ENCODE measurements at regions not wholly inside any gene's neighbourhood (a gene's known extent, or its start where the extent isn't known, plus 50 kb on each side); places are given as distances from the start of the nearest gene placed in this dataset.

- no CpG with 5 or more reads among the region's 2 CpGs for WGBS, 2 donors (ENCODE audit: extremely low coverage in 2 of 2, insufficient read length in 2 of 2, insufficient replicate concordance in 1 of 2)
- Histone ChIP-seq H2AFZ (ENCODE audit: low read length) (no peak overlapping the region), H3K27me3 (ENCODE audit: control insufficient read depth in 3 of 3, insufficient read depth in 3 of 3, low read depth in 1 of 3, low read length in 3 of 3) (no peaks in the 10 kb centered on the region)
These were observed 495.1 kb upstream of the MEX3C start for GRCh38 chr18:51692612-51693011.

GRCh38 chr18:51711298-51711889, 513.9 kb upstream of the MEX3C start:
- Histone ChIP-seq H3K27ac (replicated peaks; ENCODE audit: low read length) (no peak overlapping the region), H2BK12ac (ENCODE audit: low read length) (no peak overlapping the region), H3K4me2 (ENCODE audit: insufficient read depth, low read length, poor library complexity, severe bottlenecking) (no peak overlapping the region), H3K27me3 (ENCODE audit: control insufficient read depth in 3 of 3, insufficient read depth in 3 of 3, low read depth in 1 of 3, low read length in 3 of 3) (no peaks in the 10 kb centered on the region), H4K91ac (ENCODE audit: low read depth, low read length, poor library complexity) (no peak overlapping the region), H3K4me1 (ENCODE audit: control insufficient read depth in 2 of 2, insufficient read depth in 1 of 2, low read depth in 1 of 2, low read length in 2 of 2) (peaks cover 0 to 2% of the 10 kb centered on the region in 2 donors), H3K14ac (ENCODE audit: low read length) (no peak overlapping the region), H3K36me3 (replicated peaks in 1 of 2; ENCODE audit: control insufficient read depth in 2 of 2, insufficient read depth in 2 of 2, low read length in 2 of 2) (no peaks in the 10 kb centered on the region), H4K8ac (ENCODE audit: low read depth, low read length) (no peak overlapping the region), H3K9me3 (replicated peaks in 1 of 2; ENCODE audit: control insufficient read depth in 2 of 2, insufficient read depth in 1 of 2, low read depth in 1 of 2, low read length in 2 of 2) (peaks cover 3 to 6% of the 10 kb centered on the region in 2 donors), H2BK15ac (ENCODE audit: low read length) (no peak overlapping the region), H3K4me3 (ENCODE audit: low read length in 2 of 2) (no peak overlapping the region), H3K4ac (ENCODE audit: low read length) (no peak overlapping the region), H3K18ac (ENCODE audit: low read length) (no peak overlapping the region), H2AK5ac (ENCODE audit: low read depth, low read length) (no peak overlapping the region), H3K23ac (ENCODE audit: low read depth, low read length, poor library complexity) (no peak overlapping the region), H3K79me1 (ENCODE audit: low read depth, low read length) (no peaks in the 10 kb centered on the region), H2BK120ac (ENCODE audit: low read depth, low read length) (no peak overlapping the region), H2BK5ac (ENCODE audit: low read length) (no peak overlapping the region), H3K9ac (ENCODE audit: low read depth, low read length, poor library complexity) (no peak overlapping the region), H2AFZ (ENCODE audit: low read length) (no peak overlapping the region)
- no peak for DNase-seq (ENCODE audit: low spot score)
- WGBS, 2 donors (ENCODE audit: extremely low coverage in 2 of 2, insufficient read length in 2 of 2, insufficient replicate concordance in 1 of 2): no CpG with 5 or more reads among the region's 2 CpGs

More at GRCh38 chr18:51692612-51693011, 495.1 kb upstream of the MEX3C start:
- no peak overlapping the region for H3K9ac ChIP-seq (ENCODE audit: low read depth, low read length, poor library complexity)
- no peak overlapping the region for H2BK15ac ChIP-seq (ENCODE audit: low read length)
- H3K23ac ChIP-seq (ENCODE audit: low read depth, low read length, poor library complexity): no peak overlapping the region
- no peak overlapping the region for H4K91ac ChIP-seq (ENCODE audit: low read depth, low read length, poor library complexity)
- no peak overlapping the region for H3K18ac ChIP-seq (ENCODE audit: low read length)
- H2BK120ac ChIP-seq (ENCODE audit: low read depth, low read length): no peak overlapping the region
- H3K14ac ChIP-seq (ENCODE audit: low read length): no peak overlapping the region
- DNase-seq (ENCODE audit: low spot score): no peak
- H3K4ac ChIP-seq (ENCODE audit: low read length): no peak overlapping the region
- no peak overlapping the region for H3K27ac ChIP-seq (replicated peaks; ENCODE audit: low read length)
- H3K36me3 ChIP-seq (replicated peaks in 1 of 2; ENCODE audit: control insufficient read depth in 2 of 2, insufficient read depth in 2 of 2, low read length in 2 of 2): no peaks in the 10 kb centered on the region
- no peaks in the 10 kb centered on the region for H3K79me1 ChIP-seq (ENCODE audit: low read depth, low read length)
- no peak overlapping the region for H3K4me2 ChIP-seq (ENCODE audit: insufficient read depth, low read length, poor library complexity, severe bottlenecking)
- H3K4me3 ChIP-seq (ENCODE audit: low read length in 2 of 2): no peak overlapping the region
- no peak overlapping the region for H2AK5ac ChIP-seq (ENCODE audit: low read depth, low read length)
- no peaks in the 10 kb centered on the region for H3K4me1 ChIP-seq (ENCODE audit: control insufficient read depth in 2 of 2, insufficient read depth in 1 of 2, low read depth in 1 of 2, low read length in 2 of 2)
- no peak overlapping the region for H2BK12ac ChIP-seq (ENCODE audit: low read length)
- no peak overlapping the region for H2BK5ac ChIP-seq (ENCODE audit: low read length)
- no peaks in the 10 kb centered on the region for H3K9me3 ChIP-seq (replicated peaks in 1 of 2; ENCODE audit: control insufficient read depth in 2 of 2, insufficient read depth in 1 of 2, low read depth in 1 of 2, low read length in 2 of 2)
- no peak overlapping the region for H4K8ac ChIP-seq (ENCODE audit: low read depth, low read length)

- no peak overlapping the region for H2BK120ac ChIP-seq (ENCODE audit: low read depth, low read length)
- H2AK5ac ChIP-seq (ENCODE audit: low read depth, low read length): no peak overlapping the region
- no peak overlapping the region for H2BK5ac ChIP-seq (ENCODE audit: low read length)
- H3K27me3 ChIP-seq (ENCODE audit: control insufficient read depth in 3 of 3, insufficient read depth in 3 of 3, low read depth in 1 of 3, low read length in 3 of 3): no peaks in the 10 kb centered on the region
- no peak overlapping the region for H3K4me2 ChIP-seq (ENCODE audit: insufficient read depth, low read length, poor library complexity, severe bottlenecking)
- peaks cover 0 to 2% of the 10 kb centered on the region in 2 donors for H3K4me1 ChIP-seq (ENCODE audit: control insufficient read depth in 2 of 2, insufficient read depth in 1 of 2, low read depth in 1 of 2, low read length in 2 of 2)
- WGBS, 2 donors (ENCODE audit: extremely low coverage in 2 of 2, insufficient read length in 2 of 2, insufficient replicate concordance in 1 of 2): no CpG with 5 or more reads among the region's 2 CpGs
- no peak overlapping the region for H3K23ac ChIP-seq (ENCODE audit: low read depth, low read length, poor library complexity)
- H3K9ac ChIP-seq (ENCODE audit: low read depth, low read length, poor library complexity): no peak overlapping the region
- no peaks in the 10 kb centered on the region for H3K36me3 ChIP-seq (replicated peaks in 1 of 2; ENCODE audit: control insufficient read depth in 2 of 2, insufficient read depth in 2 of 2, low read length in 2 of 2)
- no peak overlapping the region for H2BK12ac ChIP-seq (ENCODE audit: low read length)
- H3K9me3 ChIP-seq (replicated peaks in 1 of 2; ENCODE audit: control insufficient read depth in 2 of 2, insufficient read depth in 1 of 2, low read depth in 1 of 2, low read length in 2 of 2): peaks cover 0 to 2% of the 10 kb centered on the region in 2 donors
- H2BK15ac ChIP-seq (ENCODE audit: low read length): no peak overlapping the region
- no peak overlapping the region for H3K4me3 ChIP-seq (ENCODE audit: low read length in 2 of 2)
- no peak overlapping the region for H4K91ac ChIP-seq (ENCODE audit: low read depth, low read length, poor library complexity)
- no peaks in the 10 kb centered on the region for H3K79me1 ChIP-seq (ENCODE audit: low read depth, low read length)
- no peak overlapping the region for H2AFZ ChIP-seq (ENCODE audit: low read length)
- H3K4ac ChIP-seq (ENCODE audit: low read length): no peak overlapping the region
- DNase-seq (ENCODE audit: low spot score): no peak
- H3K18ac ChIP-seq (ENCODE audit: low read length): no peak overlapping the region
- no peak overlapping the region for H3K14ac ChIP-seq (ENCODE audit: low read length)
- H3K27ac ChIP-seq (replicated peaks; ENCODE audit: low read length): no peak overlapping the region
- no peak overlapping the region for H4K8ac ChIP-seq (ENCODE audit: low read depth, low read length)
These were observed 515.3 kb upstream of the MEX3C start for GRCh38 chr18:51712821-51713220.

DNA sequence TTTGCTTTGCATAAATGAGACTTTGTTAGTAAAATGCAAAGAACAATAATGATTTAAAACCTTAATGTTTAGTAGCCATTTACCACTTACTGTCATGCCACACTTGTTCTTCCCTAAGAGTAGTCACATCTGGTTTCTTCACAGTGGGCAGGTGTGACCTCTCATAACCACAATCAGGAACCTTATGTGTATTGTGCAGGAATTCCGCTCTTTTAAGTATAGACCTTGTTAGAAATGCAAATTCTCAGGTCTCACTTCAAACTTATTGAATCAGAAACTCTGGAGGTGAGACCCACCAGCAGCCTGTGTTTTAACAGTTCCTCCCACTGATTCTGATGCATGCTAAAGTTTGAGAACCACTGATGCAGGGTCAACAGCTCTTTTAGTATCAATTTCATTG, 518.8 kb upstream of the MEX3C start:
- H3K9me3 ChIP-seq (replicated peaks in 1 of 2; ENCODE audit: control insufficient read depth in 2 of 2, insufficient read depth in 1 of 2, low read depth in 1 of 2, low read length in 2 of 2): no peaks in the 10 kb centered on the region
- H3K18ac ChIP-seq (ENCODE audit: low read length): no peak overlapping the region
- no peak overlapping the region for H2AFZ ChIP-seq (ENCODE audit: low read length)
- DNase-seq (ENCODE audit: low spot score): no peak
- no peaks in the 10 kb centered on the region for H3K36me3 ChIP-seq (replicated peaks in 1 of 2; ENCODE audit: control insufficient read depth in 2 of 2, insufficient read depth in 2 of 2, low read length in 2 of 2)
- H3K79me1 ChIP-seq (ENCODE audit: low read depth, low read length): no peaks in the 10 kb centered on the region
- no peak overlapping the region for H3K23ac ChIP-seq (ENCODE audit: low read depth, low read length, poor library complexity)
- WGBS, 2 donors (ENCODE audit: extremely low coverage in 2 of 2, insufficient read length in 2 of 2, insufficient replicate concordance in 1 of 2): no CpG with 5 or more reads among the region's 1 CpG
- no peak overlapping the region for H2BK5ac ChIP-seq (ENCODE audit: low read length)
- H4K91ac ChIP-seq (ENCODE audit: low read depth, low read length, poor library complexity): no peak overlapping the region
- H3K4me2 ChIP-seq (ENCODE audit: insufficient read depth, low read length, poor library complexity, severe bottlenecking): no peak overlapping the region
- H2AK5ac ChIP-seq (ENCODE audit: low read depth, low read length): no peak overlapping the region
- H3K4me1 ChIP-seq (ENCODE audit: control insufficient read depth in 2 of 2, insufficient read depth in 1 of 2, low read depth in 1 of 2, low read length in 2 of 2): no peaks in the 10 kb centered on the region
- H3K14ac ChIP-seq (ENCODE audit: low read length): no peak overlapping the region
- H3K4ac ChIP-seq (ENCODE audit: low read length): no peak overlapping the region
- no peak overlapping the region for H2BK15ac ChIP-seq (ENCODE audit: low read length)
- no peak overlapping the region for H3K9ac ChIP-seq (ENCODE audit: low read depth, low read length, poor library complexity)
- H2BK12ac ChIP-seq (ENCODE audit: low read length): no peak overlapping the region
- no peaks in the 10 kb centered on the region for H3K27me3 ChIP-seq (ENCODE audit: control insufficient read depth in 3 of 3, insufficient read depth in 3 of 3, low read depth in 1 of 3, low read length in 3 of 3)
- no peak overlapping the region for H2BK120ac ChIP-seq (ENCODE audit: low read depth, low read length)
- H4K8ac ChIP-seq (ENCODE audit: low read depth, low read length): no peak overlapping the region
- no peak overlapping the region for H3K27ac ChIP-seq (replicated peaks; ENCODE audit: low read length)
- H3K4me3 ChIP-seq (ENCODE audit: low read length in 2 of 2): no peak overlapping the region
